Spleen (tissue), 11 donors: ENCODE measurements at regions not wholly inside any gene's neighbourhood (a gene's known extent, or its start where the extent isn't known, plus 50 kb on each side); places are given as distances from the start of the nearest gene placed in this dataset.

Experiments
- DNase-seq: peaks from one replicate; pipeline ENCODE4 v3.0.0-alpha.2; 2020
- H3K27ac ChIP-seq, 8 donors: fragments of 200-600 bp; sonication (generic) in 7 of 8; 1 replicate in 4 of 8; 2 replicates in 4 of 8; pipeline versions ENCODE4 v1.5.0 to v1.8.0; 2016 to 2021; ENCODE audit warnings: inconsistent platforms in 4 of 8, mild to moderate bottlenecking in 4 of 8, moderate library complexity in 1 of 8
- H3K27me3 ChIP-seq, 7 donors: fragments of 200-600 bp; sonication (generic) in 6 of 7; replicated peaks in 1 of 7; 1 replicate in 4 of 7; 2 replicates in 3 of 7; pipeline versions ENCODE4 v1.5.0 to v1.8.0; 2016 to 2021; ENCODE audit warnings: inconsistent platforms in 3 of 7, mild to moderate bottlenecking in 1 of 7
- H3K36me3 ChIP-seq, 6 donors: fragments of 200-600 bp; sonication (generic) in 5 of 6; 1 replicate in 4 of 6; 2 replicates in 2 of 6; pipeline versions ENCODE4 v1.5.0 to v1.8.0; 2016 to 2021; ENCODE audit warnings: inconsistent platforms in 2 of 6
- H3K4me1 ChIP-seq, 6 donors: fragments of 200-600 bp; sonication (generic) in 5 of 6; 1 replicate in 3 of 6; 2 replicates in 3 of 6; pipeline versions ENCODE4 v1.5.0 to v1.8.0; 2016 to 2021; ENCODE audit warnings: inconsistent platforms in 3 of 6
- H3K4me3 ChIP-seq, 8 donors: fragments of 200-600 bp; sonication (generic) in 7 of 8; 1 replicate in 4 of 8; 2 replicates in 4 of 8; pipeline versions ENCODE4 v1.5.0 to v1.8.0; 2016 to 2021; ENCODE audit warnings: inconsistent platforms in 4 of 8, mild to moderate bottlenecking in 4 of 8, moderate library complexity in 2 of 8
- H3K9me3 ChIP-seq, 8 donors: fragments of 200-600 bp; sonication (generic) in 7 of 8; 1 replicate in 4 of 8; 2 replicates in 4 of 8; pipeline versions ENCODE4 v1.5.0 to v1.8.0; 2016 to 2021; ENCODE audit warnings: inconsistent platforms in 4 of 8
- CTCF ChIP-seq, 11 experiments: fragments of 200-600 bp in 7 of 11; fragments of 450-650 bp in 4 of 11; sonication (generic) in 4 of 11; IDR thresholded peaks in 8 of 11; conservative IDR thresholded peaks in 3 of 11; 1 replicate in 7 of 11; 2 replicates in 4 of 11; pipeline versions ENCODE4 v1.4.0 to v1.8.0; 2016 to 2021; ENCODE audit warnings: antibody characterized with exemption in 11 of 11, inconsistent platforms in 4 of 11, mild to moderate bottlenecking in 1 of 11
- POLR2A ChIP-seq, 3 donors: fragments of 450-650 bp; IDR thresholded peaks; one replicate each; pipeline ENCODE4 v1.5.1; 2017; ENCODE audit warnings: antibody characterized with exemption in 3 of 3, mild to moderate bottlenecking in 1 of 3
- POLR2AphosphoS5 ChIP-seq, 3 donors: sonication (generic); formaldehyde crosslinking; IDR thresholded peaks; one replicate each; pipeline ENCODE4 v1.5.1; 2017; ENCODE audit warnings: antibody characterized with exemption in 3 of 3
- WGBS, 5 donors: extraction: QIAGEN DNeasy Blood & Tissue Kit in 3 of 5; methylation state at CpG; one replicate each; pipeline versions ENCODE4 v1.1.5 to v1.1.7; 2013 to 2018; 5-methylcytosine and 5-hydroxymethylcytosine counted together
- intact Hi-C: fragments of 100-400 bp; cut with DNase I; formaldehyde crosslinking; loops from one replicate; pipeline ENCODE4 v1.15.0; 2023; ENCODE audit warnings: low total_unique reads
- donor health status: healthy with polysubstance abuse.
- donor health status: DM: no; HTN: no; CAD: no; lungs with moderate emphysema.
- donor health status: DM: no; HTN: no; CAD: no.
- donor health status: Bipolar disorder and iron deficiency.
- donor health status: healthy.
- donor health status: DM: no; HTN: no; CAD: no.
- donor health status: DM: yes; HTN: yes; CAD: no.

DNA sequence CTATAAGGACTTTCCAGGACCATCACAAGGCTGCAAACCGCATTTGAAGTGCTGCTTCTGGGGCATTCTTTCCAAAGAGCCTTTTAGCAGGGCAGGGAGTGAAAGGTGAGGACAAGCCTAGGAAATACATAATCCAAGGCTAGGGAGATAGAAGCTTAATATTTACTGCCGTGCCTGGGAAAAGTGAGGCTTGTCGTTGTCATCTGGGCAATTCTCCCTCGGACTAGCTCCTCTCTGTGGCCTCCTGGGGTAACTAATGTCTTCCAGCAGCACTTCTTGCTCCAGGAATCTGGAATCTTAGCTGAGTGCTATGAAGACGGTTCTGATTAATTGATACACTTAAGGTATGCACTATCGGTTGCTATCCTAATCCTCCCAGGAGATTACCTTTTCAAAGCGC is 69.3 kb upstream of the ATL2 start:
- H3K4me3 ChIP-seq = no peak overlapping the region
- DNase-seq = no peak
- H3K27me3 ChIP-seq = no peaks in the 10 kb centered on the region
- H3K4me1 ChIP-seq = no peaks in the 10 kb centered on the region
- no peaks in the 10 kb centered on the region for H3K36me3 ChIP-seq
- WGBS, 5 donors = 59 to 68% (median 62%) methylated on average over 7 of the region's 7 CpGs
- intact Hi-C loops = no loop called here
- no peak for TF ChIP-seq POLR2AphosphoS5 (IDR thresholded peaks at IDR 0.05)
- TF ChIP-seq POLR2A (IDR thresholded peaks at IDR 0.05) = no peak
- TF ChIP-seq CTCF (IDR thresholded peaks at IDR 0.05 in 8 of 11, conservative IDR thresholded peaks at IDR 0.05 in 3 of 11) = no peak
- H3K27ac ChIP-seq = no peak overlapping the region
- H3K9me3 ChIP-seq = no peaks in the 10 kb centered on the region

GRCh38 chr2:38444247-38444646 is 67.2 kb upstream of the ATL2 start:
- H3K36me3 ChIP-seq = no peaks in the 10 kb centered on the region
- no peak overlapping the region for H3K27ac ChIP-seq
- TF ChIP-seq CTCF (IDR thresholded peaks at IDR 0.05 in 8 of 11, conservative IDR thresholded peaks at IDR 0.05 in 3 of 11) = no peak
- no peak for TF ChIP-seq POLR2AphosphoS5 (IDR thresholded peaks at IDR 0.05)
- TF ChIP-seq POLR2A (IDR thresholded peaks at IDR 0.05) = no peak
- 72 to 98% (median 83%) methylated on average over 2 of the region's 2 CpGs for WGBS, 5 donors
- H3K9me3 ChIP-seq = no peaks in the 10 kb centered on the region
- H3K4me3 ChIP-seq = no peak overlapping the region
- no peak for DNase-seq
- H3K4me1 ChIP-seq = peaks cover 0 to 8% (median 1%) of the 10 kb centered on the region in 6 donors
- no peaks in the 10 kb centered on the region for H3K27me3 ChIP-seq
- intact Hi-C loops = no loop called here

DNA sequence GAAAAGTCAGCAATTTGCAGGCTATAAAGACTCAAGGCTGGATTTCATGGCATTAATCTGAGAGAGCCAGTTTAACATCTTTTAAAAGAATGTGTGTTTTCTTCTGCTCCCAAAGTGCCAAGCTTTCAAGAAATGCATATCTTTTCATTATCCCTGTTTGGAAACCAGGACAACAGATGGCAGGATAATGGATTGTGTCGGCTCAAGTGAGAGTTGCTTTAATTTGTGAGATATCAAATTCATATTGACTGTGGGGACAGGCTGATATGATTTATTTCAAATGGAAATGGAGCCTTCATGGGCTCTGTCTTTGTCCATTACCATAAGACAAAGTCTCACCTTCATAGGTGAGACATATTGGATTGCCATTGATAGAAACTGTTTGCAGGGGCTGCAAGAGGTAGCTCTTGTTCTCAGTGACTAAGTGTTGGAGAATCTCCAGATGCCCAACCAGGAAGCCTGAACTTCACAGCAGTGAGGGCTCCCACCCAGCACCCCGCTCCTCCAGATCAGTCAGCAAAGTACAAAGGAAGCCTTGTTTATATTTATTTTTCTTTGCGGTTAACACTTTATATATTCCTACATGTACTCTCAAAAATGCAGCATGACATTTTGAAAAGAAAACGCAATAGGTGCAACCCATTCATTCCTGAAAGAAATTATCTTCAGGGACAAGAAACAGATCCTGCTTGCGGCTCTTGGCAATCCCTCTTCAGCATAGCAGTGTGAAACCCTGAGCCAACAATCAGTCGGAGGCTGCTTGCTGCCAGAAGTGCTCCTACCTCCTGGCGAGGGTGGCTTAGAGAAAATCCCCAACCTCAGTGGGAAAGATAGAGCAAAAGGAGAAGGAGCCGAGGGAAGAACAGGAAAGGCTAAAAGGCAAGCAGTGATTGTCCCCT is 65.8 kb upstream of the ATL2 start:
- no peak overlapping the region for H3K27ac ChIP-seq
- DNase-seq = no peak
- intact Hi-C loops = no loop called here
- no peak overlapping the region for H3K4me3 ChIP-seq
- no peak for TF ChIP-seq POLR2AphosphoS5 (IDR thresholded peaks at IDR 0.05)
- TF ChIP-seq CTCF (IDR thresholded peaks at IDR 0.05 in 8 of 11, conservative IDR thresholded peaks at IDR 0.05 in 3 of 11) = no peak
- no peak for TF ChIP-seq POLR2A (IDR thresholded peaks at IDR 0.05)
- no peaks in the 10 kb centered on the region for H3K27me3 ChIP-seq
- H3K36me3 ChIP-seq = no peaks in the 10 kb centered on the region
- peaks cover 0 to 9% (median 3%) of the 10 kb centered on the region in 6 donors for H3K4me1 ChIP-seq
- H3K9me3 ChIP-seq = no peaks in the 10 kb centered on the region
- WGBS, 5 donors = 53 to 68% (median 61%) methylated on average over 8 of the region's 8 CpGs

DNA sequence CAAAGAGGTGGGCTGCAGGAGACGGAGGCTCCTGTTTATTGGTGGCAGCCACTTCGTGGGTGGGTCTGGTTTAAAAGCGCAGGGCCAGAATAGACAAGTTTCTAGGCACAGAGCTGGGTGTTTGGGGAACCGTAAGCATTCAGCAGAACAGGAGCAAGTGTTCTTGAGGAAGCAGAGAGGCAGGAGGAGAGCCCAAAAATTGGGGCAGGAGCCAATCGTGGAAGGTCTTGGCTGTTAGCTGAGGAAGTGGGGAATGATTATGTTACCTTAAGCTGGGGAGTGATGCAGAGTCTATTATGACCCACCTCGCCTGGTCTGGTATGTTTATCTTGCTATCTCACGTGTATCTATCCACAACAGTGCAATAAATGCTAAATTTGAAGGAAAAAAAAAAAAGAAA is 64.3 kb upstream of the ATL2 start:
- Histone ChIP-seq H3K4me3 (no peak overlapping the region), H3K27me3 (no peaks in the 10 kb centered on the region), H3K36me3 (no peaks in the 10 kb centered on the region), H3K9me3 (no peaks in the 10 kb centered on the region), H3K4me1 (peaks cover 0 to 9% (median 3%) of the 10 kb centered on the region in 6 donors), H3K27ac (no peak overlapping the region)
- no peak for TF ChIP-seq POLR2AphosphoS5 (IDR thresholded peaks at IDR 0.05)
- TF ChIP-seq POLR2A (IDR thresholded peaks at IDR 0.05) = no peak
- TF ChIP-seq CTCF (IDR thresholded peaks at IDR 0.05 in 8 of 11, conservative IDR thresholded peaks at IDR 0.05 in 3 of 11) = no peak
- intact Hi-C loops = no loop called here
- WGBS, 5 donors = 81 to 92% (median 84%) methylated on average over 7 of the region's 7 CpGs
- DNase-seq = no peak
